Fibroblast of upper back skin (primary cell): ENCODE measurements at regions not wholly inside any gene's neighbourhood (a gene's known extent, or its start where the extent isn't known, plus 50 kb on each side); places are given as distances from the start of the nearest gene placed in this dataset.

Experiments
- DNase-seq: peaks from one replicate; pipeline ENCODE4 v3.0.0-alpha.2; 2013

DNA sequence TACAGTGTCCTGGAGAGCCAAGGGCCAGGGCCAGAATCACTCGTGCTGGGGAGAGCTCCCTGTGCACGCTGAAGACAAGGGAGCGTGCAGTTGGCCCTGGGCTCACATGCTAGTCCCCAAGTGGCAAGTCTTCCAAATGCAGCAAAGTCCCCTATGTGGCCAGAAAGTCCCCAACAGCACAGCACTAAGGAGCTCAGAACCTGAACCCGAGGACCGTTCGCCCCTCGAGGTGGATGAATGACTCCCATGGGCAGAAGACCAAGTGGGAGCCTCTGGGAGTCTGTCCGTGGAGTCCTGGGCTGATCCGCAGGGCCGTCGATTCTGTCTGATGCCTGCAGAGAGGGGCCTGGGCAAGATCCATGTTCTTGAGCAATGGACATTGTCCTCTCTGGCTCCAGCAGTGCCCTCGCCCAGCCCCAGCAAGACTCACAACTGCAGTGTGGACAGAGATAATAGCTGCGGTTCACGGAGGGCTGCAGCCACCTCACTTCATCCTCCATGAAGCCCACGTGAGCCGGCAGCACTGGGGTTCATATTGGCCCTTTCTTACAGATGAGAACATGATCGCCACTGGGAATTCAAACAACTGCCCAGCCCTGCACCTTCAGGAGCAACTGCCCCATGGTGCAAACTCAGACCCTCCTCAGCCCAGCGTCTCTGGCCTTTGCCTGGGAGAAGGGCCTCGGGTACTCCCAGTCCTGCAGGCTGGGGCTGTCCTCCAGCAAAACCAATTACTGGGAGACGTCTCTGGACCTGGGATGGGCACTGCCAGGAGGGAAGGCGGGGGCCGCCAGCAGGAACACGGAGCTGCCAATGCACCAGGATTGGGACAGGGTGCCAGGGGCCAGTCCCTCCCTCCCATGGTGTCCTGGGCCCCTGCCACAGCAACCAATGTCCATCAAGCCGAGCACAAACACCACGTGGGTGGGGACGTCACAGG lies 243.7 kb downstream of the NPHP4 start:
- DNase-seq: no peak

- DNase-seq: no peak
Measured at GRCh38 chr1:5747426-5748285, 244.6 kb downstream of the NPHP4 start.

DNA sequence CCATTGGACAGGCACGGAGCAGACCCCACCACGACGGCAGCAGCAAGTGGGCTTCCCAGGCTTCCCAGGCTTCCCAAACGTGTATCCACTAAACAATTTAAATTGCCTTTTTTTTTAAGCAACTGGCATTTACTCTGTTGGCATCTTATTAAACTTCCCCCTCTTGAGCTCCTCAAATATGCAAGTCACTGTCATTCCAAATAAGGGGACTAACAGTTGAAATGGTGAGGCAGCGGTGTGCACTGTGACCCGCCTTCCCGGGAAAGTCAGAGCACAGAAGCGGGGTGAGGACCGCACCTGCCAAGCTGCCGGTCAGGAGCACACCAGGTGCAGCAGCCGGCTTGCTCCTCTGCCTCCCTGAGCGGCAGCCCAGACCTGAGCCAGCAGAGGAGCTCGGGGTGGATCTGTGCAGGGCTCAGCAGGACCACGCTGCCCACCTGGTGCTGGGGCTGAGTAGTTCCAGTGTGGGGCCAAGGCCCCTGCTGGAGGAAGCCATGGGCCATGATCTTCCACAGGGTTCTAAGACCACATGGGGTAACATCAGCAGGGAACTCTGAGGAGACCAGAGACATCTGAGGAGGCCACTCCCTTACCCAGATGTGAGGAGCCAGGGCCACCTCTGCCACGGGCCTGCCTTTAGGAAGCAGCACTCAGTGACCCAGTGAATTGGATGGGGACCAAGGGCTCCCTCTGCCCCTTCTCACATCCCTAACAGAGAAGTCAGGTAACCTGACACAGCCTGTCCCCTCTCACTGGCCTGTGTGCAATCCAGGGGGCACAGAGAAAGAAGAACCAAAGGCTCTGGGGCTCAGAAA lies 245.4 kb downstream of the NPHP4 start:
- DNase-seq: no peak

DNA sequence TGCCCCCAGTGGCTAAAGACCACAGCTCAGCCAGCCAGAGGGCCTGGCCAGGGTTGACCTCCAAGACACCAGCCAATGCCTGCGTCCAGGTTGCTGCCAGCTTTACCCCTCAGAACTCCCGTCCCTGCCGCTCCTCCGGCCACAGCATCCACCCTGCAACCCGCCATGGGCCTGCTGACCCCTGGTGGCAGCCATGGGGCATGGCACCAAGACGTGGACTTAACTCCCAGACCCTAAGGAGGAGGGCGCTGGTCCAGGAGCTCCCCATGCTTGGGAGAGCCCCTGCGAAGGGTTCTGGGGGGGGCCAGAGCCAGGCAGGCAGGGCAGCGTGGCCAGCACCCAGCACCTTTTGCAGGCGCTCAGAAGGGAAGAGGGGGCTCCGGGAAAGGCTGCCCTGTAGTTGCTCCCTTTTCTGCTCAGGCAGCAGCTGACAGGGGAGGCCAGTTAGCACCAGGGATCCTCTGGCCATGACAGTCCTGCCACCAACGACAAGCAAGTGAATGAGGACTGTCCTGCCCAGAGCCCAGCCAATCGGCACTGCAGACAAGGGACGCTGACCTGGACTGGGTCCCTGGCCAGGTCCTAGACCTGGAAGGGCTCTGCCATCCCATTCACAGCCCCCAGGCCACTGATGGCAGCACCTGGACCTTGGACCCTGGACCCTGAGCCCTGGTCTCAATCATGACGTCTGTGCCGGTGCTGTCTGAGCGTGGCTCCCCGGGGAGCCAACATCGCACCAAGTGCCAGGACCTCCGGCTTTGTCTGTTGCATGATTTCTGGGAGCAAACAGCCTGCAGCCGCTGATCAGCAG lies 246.2 kb downstream of the NPHP4 start:
- DNase-seq: peak; percentile 25

DNA sequence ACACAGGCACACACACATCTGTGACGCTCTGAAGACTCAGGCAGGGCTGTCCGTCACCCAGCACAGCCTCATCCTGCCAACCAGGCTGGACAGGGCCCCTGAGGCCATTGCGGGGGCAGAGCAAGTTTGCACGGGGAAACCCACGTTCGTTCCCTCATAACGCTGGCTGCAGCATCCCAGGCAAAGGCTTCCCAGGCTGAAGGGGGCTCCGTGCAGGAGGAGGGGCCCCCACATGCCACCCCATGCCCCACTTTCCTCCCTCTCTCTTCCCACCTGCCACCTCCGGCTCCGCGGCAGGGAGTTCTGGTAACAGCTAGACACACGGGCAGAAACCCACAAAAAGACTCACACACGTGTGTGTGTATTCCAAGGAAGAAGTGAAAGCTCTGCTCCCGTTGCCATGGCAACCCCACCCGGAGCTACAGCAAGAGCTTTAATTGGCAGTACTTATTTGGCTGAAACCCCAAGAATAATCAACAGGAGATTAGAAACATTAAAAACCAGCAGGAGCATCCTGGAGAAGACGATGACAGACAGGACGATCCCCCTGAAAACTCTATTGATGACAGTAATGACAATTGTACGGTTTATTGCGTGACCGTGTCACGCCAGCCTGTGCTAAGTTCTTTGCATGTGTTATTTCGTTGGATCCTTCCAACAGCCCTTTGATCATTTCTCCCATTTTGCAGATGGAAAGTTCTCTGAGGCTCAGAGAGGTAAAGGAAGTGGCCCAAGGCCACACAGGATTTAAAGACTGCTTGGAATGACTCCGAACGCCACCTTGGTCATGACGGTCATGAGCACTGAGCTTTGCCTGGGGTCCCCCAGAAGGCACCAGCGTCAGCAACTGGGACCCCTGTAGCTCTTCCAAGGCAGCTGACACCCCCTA lies 247.1 kb downstream of the NPHP4 start:
- no peak for DNase-seq

DNA sequence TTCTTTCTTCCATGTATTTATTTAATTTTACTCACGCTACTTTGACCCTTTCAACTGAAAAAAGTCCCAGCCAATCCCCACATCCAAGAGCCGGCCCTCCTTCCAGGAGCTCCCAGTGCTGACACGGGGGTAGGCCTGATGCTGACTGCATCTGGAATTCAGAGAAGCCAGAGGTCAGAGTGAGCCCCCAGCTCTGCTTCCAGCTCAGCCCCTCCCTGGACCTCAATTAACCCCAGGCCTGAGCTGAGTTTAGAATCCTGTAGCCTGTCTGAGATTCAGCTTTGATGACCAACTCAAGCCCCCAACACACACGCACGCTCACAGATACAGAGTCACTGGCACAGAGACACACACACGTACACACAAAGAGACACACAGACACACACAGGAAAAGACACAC lies 247.9 kb downstream of the NPHP4 start:
- DNase-seq: no peak

GRCh38 chr1:5743435-5744095 lies 248.7 kb downstream of the NPHP4 start:
- DNase-seq: no peak

GRCh38 chr1:5742801-5743200 lies 249.4 kb downstream of the NPHP4 start:
- no peak for DNase-seq

GRCh38 chr1:5742032-5742431 lies 250.2 kb downstream of the NPHP4 start:
- DNase-seq: no peak

- no peak for DNase-seq
Measured at GRCh38 chr1:5740865-5741860, 251.1 kb downstream of the NPHP4 start.

DNA sequence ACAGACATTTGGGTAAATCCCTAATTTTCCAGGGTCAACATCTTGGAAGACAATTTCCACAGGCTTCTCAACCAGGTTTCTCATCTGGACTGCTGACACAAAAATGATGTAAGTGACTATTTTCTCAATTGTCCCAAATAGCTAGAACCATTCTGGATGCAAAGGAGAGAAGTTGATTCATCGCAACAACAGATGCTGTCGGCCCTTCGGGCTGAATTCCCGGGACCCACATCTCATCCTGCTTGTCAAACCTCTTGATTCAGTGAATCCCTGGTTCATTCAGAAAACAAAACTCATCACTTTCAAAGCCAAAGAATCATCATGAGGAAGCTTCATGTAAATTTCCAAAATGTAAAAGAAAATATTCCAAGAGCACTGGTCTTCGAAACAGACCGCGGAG lies 251.8 kb downstream of the NPHP4 start:
- DNase-seq: no peak

DNA sequence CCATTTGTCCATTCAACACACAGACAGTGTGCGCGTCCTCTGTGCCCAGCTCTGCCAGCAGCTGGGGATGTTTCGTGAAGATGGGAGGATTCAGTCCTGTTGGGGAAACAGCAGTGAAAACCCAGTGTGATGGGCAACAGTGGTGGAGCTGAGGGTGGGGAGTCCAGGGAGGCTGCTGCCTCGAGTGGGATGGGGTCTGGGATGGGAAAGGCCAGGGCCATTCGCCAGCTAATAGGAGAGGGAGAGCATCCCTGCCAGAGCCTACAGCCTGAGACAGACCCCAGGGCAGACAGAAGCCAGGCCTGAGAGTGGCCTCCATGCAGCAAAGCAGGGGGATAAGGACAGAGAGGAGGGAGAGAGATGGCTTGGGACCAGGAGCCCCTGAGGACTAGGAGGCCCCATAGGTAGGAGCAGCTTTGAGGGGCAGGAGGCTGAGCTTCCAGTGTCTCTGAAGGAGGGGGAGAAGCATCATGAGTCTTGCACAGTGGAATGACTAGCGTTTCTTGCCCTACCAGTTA lies 252.6 kb downstream of the NPHP4 start:
- DNase-seq: no peak

- no peak for DNase-seq
Measured at GRCh38 chr1:5738911-5739462, 253.2 kb downstream of the NPHP4 start.

DNA sequence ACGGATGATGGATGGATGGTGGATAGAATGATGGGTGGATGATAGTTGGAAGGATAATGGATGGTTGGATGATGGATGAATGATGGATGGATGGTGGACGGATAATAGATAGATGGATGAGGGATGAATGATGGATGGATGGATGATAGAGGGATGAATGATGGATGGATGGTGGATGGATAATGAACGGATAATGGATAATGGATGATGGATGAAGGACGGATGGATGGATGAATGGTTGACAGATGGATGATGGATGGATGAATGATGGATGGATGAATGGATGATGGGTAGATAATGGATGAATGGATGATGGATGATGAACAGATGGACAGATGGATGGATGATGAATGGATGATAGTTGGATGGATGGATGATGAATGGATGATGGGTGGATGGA lies 255.1 kb downstream of the NPHP4 start:
- no peak for DNase-seq

DNA sequence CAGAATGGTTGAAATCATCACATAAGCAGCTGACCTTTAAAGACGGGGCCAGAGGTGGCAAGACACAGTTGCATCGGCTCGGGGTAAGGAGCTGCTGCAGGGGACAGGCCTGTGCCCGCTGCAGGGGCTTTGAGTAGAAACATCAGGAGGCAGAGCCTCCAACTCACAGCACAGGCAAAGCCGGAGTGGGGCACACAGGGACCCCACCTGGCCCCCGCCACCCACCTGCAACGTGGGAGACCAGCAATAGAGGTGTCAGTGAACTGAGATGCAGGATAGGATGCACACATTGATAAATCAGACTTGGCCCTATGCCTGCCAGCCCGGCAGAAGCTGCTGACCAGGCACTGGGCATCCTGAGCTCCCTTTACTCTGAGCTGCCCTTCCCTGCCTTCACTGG lies 257.2 kb downstream of the NPHP4 start:
- no peak for DNase-seq

- DNase-seq: no peak
Measured at GRCh38 chr1:5734414-5734813, 257.8 kb downstream of the NPHP4 start.

- DNase-seq: no peak
Measured at GRCh38 chr1:5733596-5733995, 258.6 kb downstream of the NPHP4 start.

- no peak for DNase-seq
Measured at GRCh38 chr1:5731110-5731423, 261.2 kb downstream of the NPHP4 start.
